Endothelial cell of umbilical vein (primary cell): ENCODE measurements at regions not wholly inside any gene's neighbourhood (a gene's known extent, or its start where the extent isn't known, plus 50 kb on each side); places are given as distances from the start of the nearest gene placed in this dataset.

Experiments
- BruUV-seq: library from RNA; stranded (reverse); fragments of 400-500 nt; replicated peaks from 2 replicates; lab custom pipeline; 2021; lab: Mats Ljungman, UMichigan
- CTCF ChIA-PET: fragments of 300-600, 350-600 bp; sonication (Branson Sonifier 250); formaldehyde crosslinking; loops from one replicate; lab custom pipeline; 2021; ENCODE audit warnings: antibody characterized with exemption, inconsistent platforms; lab: Charles Lee
- POLR2A ChIA-PET: fragments of 300-600, 350-600 bp; sonication (Branson Sonifier 250); formaldehyde crosslinking; loops from one replicate; lab custom pipeline; 2021; ENCODE audit warnings: antibody characterized with exemption, inconsistent platforms; lab: Charles Lee
- DNase-seq: peaks from one replicate; pipeline ENCODE4 v3.0.0-alpha.2; 2011; ENCODE audit warnings: low read depth, low spot score
- FAIRE-seq: peaks from 2 replicates; lab custom pipeline; 2011; peaks lifted over from hg19 to GRCh38; lab: Jason Lieb, UNC
- H2AFZ ChIP-seq: 2 replicates; pipeline ENCODE4 v1.6.0; 2012; ENCODE audit warnings: low read depth, low read length, control low read depth, inconsistent platforms
- H3K27ac ChIP-seq: 2 replicates; pipeline ENCODE4 v1.5.1; 2011; ENCODE audit warnings: low read depth, mild to moderate bottlenecking, control low read depth, low read length, moderate library complexity; ENCODE audit not compliant: insufficient read depth
- H3K27me3 ChIP-seq, 2 experiments: 2 replicates each; pipeline versions ENCODE4 v1.6.0 to v1.6.1; 2011; ENCODE audit warnings: low read length in 2 of 2, mixed read lengths in 1 of 2; ENCODE audit not compliant: control insufficient read depth in 2 of 2, insufficient read depth in 2 of 2
- H3K36me3 ChIP-seq, 2 experiments: 2 replicates in 1 of 2; 3 replicates in 1 of 2; pipeline ENCODE4 v1.5.1; 2011; ENCODE audit warnings: low read length in 2 of 2, mild to moderate bottlenecking in 1 of 2, moderate library complexity in 1 of 2; ENCODE audit not compliant: control insufficient read depth in 2 of 2, insufficient read depth in 2 of 2; ENCODE audit errors: extremely low read depth in 1 of 2
- H3K4me1 ChIP-seq: 3 replicates; pipeline ENCODE4 v1.5.1; 2011; ENCODE audit warnings: mild to moderate bottlenecking, low read length; ENCODE audit not compliant: control insufficient read depth, insufficient read depth; ENCODE audit errors: extremely low read depth
- H3K4me2 ChIP-seq: 2 replicates; pipeline ENCODE4 v1.6.1; 2011; ENCODE audit warnings: low read length, control low read depth, mixed read lengths; ENCODE audit not compliant: insufficient read depth
- H3K4me3 ChIP-seq, 3 experiments: fragments of 200-600 bp in 1 of 3; sonication (generic), shearing (Covaris generic) in 1 of 3; replicated peaks in 1 of 3; 2 replicates each; pipeline ENCODE4 v1.5.1; 2011 to 2016; ENCODE audit warnings: control low read depth in 3 of 3, low read length in 3 of 3, mild to moderate bottlenecking in 2 of 3, inconsistent platforms in 1 of 3, low read depth in 1 of 3, moderate library complexity in 1 of 3; ENCODE audit not compliant: insufficient read depth in 1 of 3
- H3K79me2 ChIP-seq: 2 replicates; pipeline ENCODE4 v1.6.0; 2012; ENCODE audit warnings: low read length, inconsistent platforms; ENCODE audit not compliant: control insufficient read depth, insufficient read depth
- H3K9ac ChIP-seq: replicated peaks from 2 replicates; pipeline ENCODE3; 2011; ENCODE audit warnings: low read length, control low read depth; ENCODE audit not compliant: insufficient read depth; ENCODE audit errors: extremely low read depth
- H3K9me1 ChIP-seq: replicated peaks from 3 replicates; pipeline ENCODE4 v1.6.0; 2011; ENCODE audit warnings: mild to moderate bottlenecking, low read length; ENCODE audit not compliant: control insufficient read depth, insufficient read depth; ENCODE audit errors: extremely low read depth
- H3K9me3 ChIP-seq: replicated peaks from 2 replicates; pipeline ENCODE4 v1.5.1; 2012; ENCODE audit warnings: low read length, inconsistent platforms; ENCODE audit not compliant: control insufficient read depth, insufficient read depth
- H4K20me1 ChIP-seq: replicated peaks from 2 replicates; pipeline ENCODE3; 2011; ENCODE audit warnings: mild to moderate bottlenecking, low read length; ENCODE audit not compliant: control insufficient read depth, insufficient read depth; ENCODE audit errors: extremely low read depth
- EZH2 ChIP-seq: IDR thresholded peaks from 2 replicates; pipeline ENCODE4 v1.6.1; 2012; ENCODE audit warnings: borderline replicate concordance, low read depth, mild to moderate bottlenecking, moderate library complexity, low read length, inconsistent platforms; ENCODE audit not compliant: severe bottlenecking
- FOS ChIP-seq: IDR thresholded peaks from 2 replicates; pipeline ENCODE4 v1.6.1; 2011; ENCODE audit warnings: mild to moderate bottlenecking, low read length, moderate library complexity, borderline replicate concordance; ENCODE audit not compliant: insufficient read depth
- GATA2 ChIP-seq: IDR thresholded peaks from 2 replicates; pipeline ENCODE4 v1.7.0; 2011; ENCODE audit warnings: low read depth, mild to moderate bottlenecking, moderate library complexity, mixed read lengths, low read length; ENCODE audit not compliant: insufficient read length, insufficient read depth
- JUN ChIP-seq: IDR thresholded peaks from 2 replicates; pipeline ENCODE4 v1.6.1; 2011; ENCODE audit warnings: borderline replicate concordance, low read depth; ENCODE audit not compliant: insufficient read length, insufficient read depth
- MYC ChIP-seq: IDR thresholded peaks from one replicate; pipeline ENCODE4 v1.6.1; 2011; ENCODE audit warnings: mild to moderate bottlenecking, low read depth, low read length
- POLR2A ChIP-seq: IDR thresholded peaks from 2 replicates; pipeline ENCODE4 v1.6.1; 2012; ENCODE audit warnings: low read depth, mild to moderate bottlenecking, control low read depth, low read length
- POLR2AphosphoS5 ChIP-seq: IDR thresholded peaks from 2 replicates; pipeline ENCODE4 v1.6.1; 2012; ENCODE audit warnings: low read depth, mild to moderate bottlenecking, control low read depth, low read length, moderate library complexity; ENCODE audit not compliant: insufficient read depth
- dilution Hi-C: fragments of 300-500 bp; cut with MboI; formaldehyde crosslinking; loops from one replicate; pipeline ENCODE4 v1.15.0; 2019; ENCODE audit warnings: low sequenced_read_pairs; ENCODE audit not compliant: extremely low pct_ligation_motif_present
- intact Hi-C: fragments of 100-400 bp; cut with micrococcal nuclease; formaldehyde crosslinking; loops from one replicate; pipeline ENCODE4 v1.10.0; 2022
- TF ChIP-seq, protein P1 (sequence below), 2 donors: IDR thresholded peaks; 1 replicate in 1 of 2; 2 replicates in 1 of 2; pipeline ENCODE4 v1.5.1; 2011; ENCODE audit warnings: low read length in 2 of 2, mild to moderate bottlenecking in 2 of 2, moderate library complexity in 2 of 2, control low read depth in 1 of 2, inconsistent platforms in 1 of 2, low read depth in 1 of 2; ENCODE audit not compliant: insufficient read depth in 1 of 2; ENCODE audit errors: extremely low read depth in 1 of 2
- TF ChIP-seq, protein P2 (sequence below): IDR thresholded peaks from 2 replicates; pipeline ENCODE4 v1.6.1; 2011; ENCODE audit not compliant: insufficient read depth, insufficient read length

DNA sequence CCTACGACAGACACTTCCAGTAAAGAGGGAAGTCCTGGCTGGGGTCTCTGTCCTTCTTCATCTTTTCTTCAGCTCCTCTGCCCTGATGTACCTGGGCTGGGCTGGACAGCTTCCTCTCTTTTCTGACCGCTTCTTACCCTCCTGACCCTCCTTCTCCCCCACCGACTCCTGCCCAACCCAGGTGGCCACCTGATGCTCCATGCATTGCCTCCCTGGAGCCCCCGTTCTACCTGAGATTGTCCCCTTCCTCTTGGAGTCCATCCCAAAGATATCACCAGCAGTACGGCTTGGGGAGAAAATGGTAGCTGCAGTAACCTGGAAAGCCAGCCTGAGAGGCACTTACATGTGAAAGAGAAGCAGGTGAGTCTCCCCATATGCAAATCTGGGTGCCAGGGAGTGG, 566.3 kb downstream of the TCERG1L start:
- dilution Hi-C loops, result no loop called here
- CTCF ChIA-PET, result no interaction called here

GRCh38 chr10:130745821-130746220, 565.7 kb downstream of the TCERG1L start:
- no peak overlapping the region for H3K27ac ChIP-seq
- dilution Hi-C loops, result no loop called here
- ChIA-PET POLR2A (no interaction called here), CTCF (no interaction called here)
- no peak overlapping the region for H3K4me3 ChIP-seq
- DNase-seq (no peak), FAIRE-seq (no peak)
- no peaks in the 10 kb centered on the region for H3K4me1 ChIP-seq
- H3K4me2 ChIP-seq, result no peak overlapping the region
- H3K9me1 ChIP-seq, result no peaks in the 10 kb centered on the region
- H3K27me3 ChIP-seq, result no peaks in the 10 kb centered on the region
- H4K20me1 ChIP-seq, result no peaks in the 10 kb centered on the region
- no peak overlapping the region for H3K9ac ChIP-seq
- no peak overlapping the region for H2AFZ ChIP-seq
- H3K36me3 ChIP-seq, result no peaks in the 10 kb centered on the region
- no peaks in the 10 kb centered on the region for H3K79me2 ChIP-seq
- peaks cover 5% of the 10 kb centered on the region for H3K9me3 ChIP-seq
- TF ChIP-seq, protein P1, sequence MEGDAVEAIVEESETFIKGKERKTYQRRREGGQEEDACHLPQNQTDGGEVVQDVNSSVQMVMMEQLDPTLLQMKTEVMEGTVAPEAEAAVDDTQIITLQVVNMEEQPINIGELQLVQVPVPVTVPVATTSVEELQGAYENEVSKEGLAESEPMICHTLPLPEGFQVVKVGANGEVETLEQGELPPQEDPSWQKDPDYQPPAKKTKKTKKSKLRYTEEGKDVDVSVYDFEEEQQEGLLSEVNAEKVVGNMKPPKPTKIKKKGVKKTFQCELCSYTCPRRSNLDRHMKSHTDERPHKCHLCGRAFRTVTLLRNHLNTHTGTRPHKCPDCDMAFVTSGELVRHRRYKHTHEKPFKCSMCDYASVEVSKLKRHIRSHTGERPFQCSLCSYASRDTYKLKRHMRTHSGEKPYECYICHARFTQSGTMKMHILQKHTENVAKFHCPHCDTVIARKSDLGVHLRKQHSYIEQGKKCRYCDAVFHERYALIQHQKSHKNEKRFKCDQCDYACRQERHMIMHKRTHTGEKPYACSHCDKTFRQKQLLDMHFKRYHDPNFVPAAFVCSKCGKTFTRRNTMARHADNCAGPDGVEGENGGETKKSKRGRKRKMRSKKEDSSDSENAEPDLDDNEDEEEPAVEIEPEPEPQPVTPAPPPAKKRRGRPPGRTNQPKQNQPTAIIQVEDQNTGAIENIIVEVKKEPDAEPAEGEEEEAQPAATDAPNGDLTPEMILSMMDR (IDR thresholded peaks at IDR 0.05; ENCODE audit: extremely low read depth in 1 of 2, insufficient read depth in 1 of 2, low read depth in 1 of 2, low read length in 2 of 2), result no peak
- TF ChIP-seq POLR2AphosphoS5 (no peak), EZH2 (no peak), POLR2A (no peak), MYC (no peak), JUN (no peak), GATA2 (no peak), FOS (no peak)
- TF ChIP-seq, protein P2, sequence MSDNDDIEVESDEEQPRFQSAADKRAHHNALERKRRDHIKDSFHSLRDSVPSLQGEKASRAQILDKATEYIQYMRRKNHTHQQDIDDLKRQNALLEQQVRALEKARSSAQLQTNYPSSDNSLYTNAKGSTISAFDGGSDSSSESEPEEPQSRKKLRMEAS, result no peak
- BruUV-seq, result no TSS peak
- intact Hi-C loops, result no loop called here

More for the DNA sequence above, 566.3 kb downstream of the TCERG1L start:
- Histone ChIP-seq H3K4me1 (no peaks in the 10 kb centered on the region), H3K9me1 (no peaks in the 10 kb centered on the region), H4K20me1 (no peaks in the 10 kb centered on the region), H3K79me2 (no peaks in the 10 kb centered on the region), H3K36me3 (no peaks in the 10 kb centered on the region), H3K4me3 (no peak overlapping the region), H3K4me2 (no peak overlapping the region), H3K9ac (no peak overlapping the region), H3K27me3 (no peaks in the 10 kb centered on the region), H3K9me3 (peaks cover 3% of the 10 kb centered on the region), H3K27ac (no peak overlapping the region), H2AFZ (no peak overlapping the region)
- FAIRE-seq (no peak), DNase-seq (no peak)
- BruUV-seq, result no TSS peak
- intact Hi-C loops, result no loop called here
- POLR2A ChIA-PET, result no interaction called here
- TF ChIP-seq EZH2 (no peak), GATA2 (no peak), FOS (no peak), POLR2AphosphoS5 (no peak), POLR2A (no peak)
- TF ChIP-seq, protein P1 (IDR thresholded peaks at IDR 0.05; ENCODE audit: extremely low read depth in 1 of 2, insufficient read depth in 1 of 2, low read depth in 1 of 2, low read length in 2 of 2), result no peak
- TF ChIP-seq, protein P2, result no peak
